Central memory CD8-positive, alpha-beta T cell (primary cell): ENCODE measurements at regions not wholly inside any gene's neighbourhood (a gene's known extent, or its start where the extent isn't known, plus 50 kb on each side); places are given as distances from the start of the nearest gene placed in this dataset.
"Not testable (repeated sequence)": the region's sequence is repeated elsewhere in the genome, so short reads cannot be mapped to it uniquely, and the experiment has no call there.

Experiments used
- ATAC-seq: fragments of 150-1000 bp; cut with Tn5 transposase; replicated peaks from 2 replicates; pipeline ENCODE4 v1.10.0; 2022; ENCODE audit warnings: mild to moderate bottlenecking, moderate FRiP score, moderate number of reproducible peaks; ENCODE audit not compliant: poor library complexity, severe bottlenecking; ENCODE audit errors: extremely low read depth
- DNase-seq, 2 donors: peaks; one replicate each; pipeline ENCODE4 v3.0.0; 2021; ENCODE audit warnings: low spot score in 2 of 2
- H3K27ac Mint-ChIP-seq: one replicate; pipeline ENCODE4 v1.8.0; 2022; ENCODE audit warnings: low read depth, mild to moderate bottlenecking, moderate library complexity, mixed read lengths
- H3K27me3 Mint-ChIP-seq: one replicate; pipeline ENCODE4 v1.8.0; 2022; ENCODE audit warnings: mixed read lengths
- H3K36me3 Mint-ChIP-seq: one replicate; pipeline ENCODE4 v1.8.0; 2022; ENCODE audit warnings: mild to moderate bottlenecking, moderate library complexity, mixed read lengths; ENCODE audit not compliant: insufficient read depth
- H3K4me1 Mint-ChIP-seq: one replicate; pipeline ENCODE4 v1.8.0; 2022; ENCODE audit warnings: mixed read lengths
- H3K4me3 Mint-ChIP-seq: one replicate; pipeline ENCODE4 v1.8.0; 2022; ENCODE audit warnings: mild to moderate bottlenecking, moderate library complexity, mixed read lengths
- H3K9me3 Mint-ChIP-seq: one replicate; pipeline ENCODE4 v1.8.0; 2022; ENCODE audit warnings: mixed read lengths

- Mint-ChIP-seq H3K36me3 (no peaks in the 10 kb centered on the region), H3K27ac (no peak overlapping the region), H3K27me3 (no peaks in the 10 kb centered on the region), H3K4me1 (no peaks in the 10 kb centered on the region), H3K9me3 (peaks cover 5% of the 10 kb centered on the region), H3K4me3 (no peak overlapping the region)
- no peak for DNase-seq
- ATAC-seq: no peak
These were observed 254.7 kb upstream of the OBI1 start for GRCh38 chr13:78913656-78914055.

DNA sequence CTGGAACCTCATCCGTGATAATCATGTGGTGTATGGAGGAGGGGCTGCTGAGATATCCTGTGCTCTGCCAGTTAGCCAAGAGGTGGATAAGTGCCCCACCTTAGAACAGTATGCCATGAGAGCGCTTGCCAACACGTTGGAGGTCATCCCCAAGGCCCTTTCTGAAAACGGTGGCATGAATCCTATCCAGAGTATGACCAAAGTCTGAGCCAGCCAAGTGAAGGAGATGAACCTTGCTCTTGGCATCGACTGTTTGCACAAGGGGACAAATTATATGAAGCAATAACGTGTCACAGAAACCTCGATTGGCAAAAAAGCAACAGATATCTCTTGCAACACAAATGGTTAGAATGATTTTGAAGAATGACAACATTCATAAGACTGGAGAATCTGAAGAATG lies 251.2 kb upstream of the OBI1 start:
- H3K4me3 Mint-ChIP-seq: no peak overlapping the region
- ATAC-seq (no peak), DNase-seq (no peak)
- H3K27me3 Mint-ChIP-seq: no peaks in the 10 kb centered on the region
- no peaks in the 10 kb centered on the region for H3K4me1 Mint-ChIP-seq
- H3K27ac Mint-ChIP-seq: no peak overlapping the region
- H3K9me3 Mint-ChIP-seq: peaks cover 5% of the 10 kb centered on the region
- H3K36me3 Mint-ChIP-seq: no peaks in the 10 kb centered on the region

GRCh38 chr13:78909276-78909675 lies 250.3 kb upstream of the OBI1 start:
- ATAC-seq (no peak), DNase-seq (no peak)
- no peak overlapping the region for H3K27ac Mint-ChIP-seq
- H3K27me3 Mint-ChIP-seq: no peaks in the 10 kb centered on the region
- H3K4me3 Mint-ChIP-seq: no peak overlapping the region
- H3K36me3 Mint-ChIP-seq: no peaks in the 10 kb centered on the region
- no peaks in the 10 kb centered on the region for H3K4me1 Mint-ChIP-seq
- H3K9me3 Mint-ChIP-seq: peaks cover 5% of the 10 kb centered on the region

- no peak overlapping the region for H3K27ac Mint-ChIP-seq
- DNase-seq (no peak), ATAC-seq (no peak)
- no peaks in the 10 kb centered on the region for H3K36me3 Mint-ChIP-seq
- H3K4me1 Mint-ChIP-seq: no peaks in the 10 kb centered on the region
- no peaks in the 10 kb centered on the region for H3K27me3 Mint-ChIP-seq
- H3K9me3 Mint-ChIP-seq: peaks cover 5% of the 10 kb centered on the region
- no peak overlapping the region for H3K4me3 Mint-ChIP-seq
These were observed 248.1 kb upstream of the OBI1 start for GRCh38 chr13:78907006-78907405.

DNA sequence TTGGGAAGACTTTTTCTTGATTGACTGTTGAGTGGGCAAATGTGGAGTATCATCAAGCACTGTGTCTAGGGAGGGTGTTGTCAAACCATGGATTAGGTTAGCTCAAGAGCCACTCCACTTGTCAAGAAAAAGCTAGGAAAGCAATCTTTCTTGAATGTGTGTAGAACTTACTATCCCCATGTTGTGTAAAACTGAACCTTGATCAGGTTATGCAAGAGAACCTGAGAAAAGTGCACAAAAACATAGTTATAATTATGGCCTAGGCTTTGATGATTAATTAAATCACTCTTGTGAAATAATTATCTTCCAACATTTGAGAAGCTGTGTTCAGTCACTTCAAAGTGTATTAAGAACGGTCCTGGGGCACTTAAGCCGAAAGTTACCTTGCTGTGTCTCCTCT lies 238.2 kb upstream of the OBI1 start:
- no peak for ATAC-seq
- no peaks in the 10 kb centered on the region for H3K9me3 Mint-ChIP-seq
- H3K4me3 Mint-ChIP-seq: no peak overlapping the region
- DNase-seq: no peak
- H3K4me1 Mint-ChIP-seq: no peaks in the 10 kb centered on the region
- H3K27ac Mint-ChIP-seq: no peak overlapping the region
- H3K27me3 Mint-ChIP-seq: no peaks in the 10 kb centered on the region
- H3K36me3 Mint-ChIP-seq: no peaks in the 10 kb centered on the region

DNA sequence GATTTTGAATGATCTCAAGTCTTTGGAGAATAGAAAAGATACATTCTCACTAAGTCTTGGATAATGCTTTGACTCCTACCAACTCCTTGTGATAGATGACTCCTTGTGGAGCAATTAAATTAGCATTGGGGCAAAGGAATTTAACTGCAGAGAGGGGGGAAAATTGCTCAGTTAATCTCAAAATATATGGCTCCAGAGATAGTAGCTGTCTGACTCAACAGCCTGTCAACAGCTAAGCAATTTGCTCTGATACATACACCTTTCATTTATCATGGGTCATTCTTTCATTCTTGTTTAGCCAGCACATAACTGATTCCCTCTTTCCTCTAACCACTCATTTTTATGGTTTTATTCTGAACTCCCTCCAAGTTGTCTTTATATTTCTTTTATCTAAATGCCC lies 225.6 kb upstream of the OBI1 start:
- Mint-ChIP-seq H3K4me1 (no peaks in the 10 kb centered on the region), H3K27ac (no peak overlapping the region), H3K4me3 (no peak overlapping the region), H3K9me3 (no peaks in the 10 kb centered on the region), H3K27me3 (peaks cover 9% of the 10 kb centered on the region), H3K36me3 (peaks cover 4% of the 10 kb centered on the region)
- no peak for DNase-seq
- ATAC-seq: no peak

- Mint-ChIP-seq H3K4me3 (no peak overlapping the region), H3K36me3 (peaks cover 4% of the 10 kb centered on the region), H3K9me3 (no peaks in the 10 kb centered on the region), H3K27ac (no peak overlapping the region), H3K4me1 (no peaks in the 10 kb centered on the region), H3K27me3 (peaks cover 9% of the 10 kb centered on the region)
- no peak for ATAC-seq
- DNase-seq: no peak
These were observed 222.8 kb upstream of the OBI1 start for GRCh38 chr13:78881751-78882150.

DNA sequence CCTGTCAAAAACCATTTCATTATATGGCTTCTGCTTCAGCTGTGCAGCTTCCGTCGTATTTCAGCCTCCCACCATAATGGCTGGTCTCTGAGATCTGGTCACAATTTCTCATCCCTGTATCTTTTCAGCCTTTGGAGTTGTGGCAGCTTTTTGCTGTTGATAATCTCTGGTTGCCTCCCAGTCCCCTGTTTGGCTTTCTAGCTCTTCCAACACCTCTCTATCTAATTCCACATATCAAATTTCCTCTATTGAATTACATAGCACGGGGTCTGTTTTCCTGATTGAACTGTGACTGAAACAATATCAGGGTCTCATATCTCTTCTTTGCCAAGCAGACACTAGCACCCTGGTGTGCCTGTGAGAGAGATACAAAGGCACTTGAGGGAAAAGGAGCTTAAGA lies 222.1 kb upstream of the OBI1 start:
- Mint-ChIP-seq H3K4me3 (no peak overlapping the region), H3K27me3 (peaks cover 9% of the 10 kb centered on the region), H3K27ac (no peak overlapping the region), H3K36me3 (peaks cover 4% of the 10 kb centered on the region), H3K9me3 (no peaks in the 10 kb centered on the region), H3K4me1 (no peaks in the 10 kb centered on the region)
- ATAC-seq (no peak), DNase-seq (no peak)

DNA sequence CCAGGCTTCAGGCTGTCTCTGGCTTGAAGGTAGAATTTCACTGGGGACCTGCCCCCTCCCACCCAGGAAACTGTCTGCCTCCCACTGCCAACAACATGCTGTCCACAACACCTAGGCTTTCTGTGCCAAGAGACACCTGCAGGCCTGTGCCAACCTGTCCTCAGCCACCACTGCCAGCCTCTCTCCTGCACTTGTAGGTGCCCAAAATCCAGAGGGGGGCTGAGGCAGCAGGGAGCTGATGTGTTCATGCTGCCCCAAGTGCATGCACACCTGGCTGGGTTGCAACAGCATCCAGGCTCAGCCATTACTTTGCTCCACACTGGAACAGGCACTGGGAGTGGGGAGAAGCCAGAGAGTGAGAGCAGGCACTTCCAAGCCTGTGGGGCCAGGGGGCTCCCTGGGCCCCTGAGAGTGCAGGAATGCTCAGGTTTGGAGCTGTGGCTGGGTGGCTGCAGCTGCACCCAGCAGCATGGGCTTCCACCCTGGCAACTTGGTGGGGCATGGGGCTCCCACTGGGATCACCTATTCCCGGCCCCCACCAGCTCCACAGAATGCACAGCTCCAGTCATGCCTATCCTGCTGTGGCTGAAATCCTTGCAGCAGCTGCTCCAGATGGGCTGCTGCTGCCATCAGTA lies 218.1 kb upstream of the OBI1 start:
- Mint-ChIP-seq H3K4me3 (no peak overlapping the region), H3K27me3 (peaks cover 13% of the 10 kb centered on the region), H3K36me3 (peaks cover 2% of the 10 kb centered on the region), H3K4me1 (no peaks in the 10 kb centered on the region), H3K9me3 (no peaks in the 10 kb centered on the region), H3K27ac (no peak overlapping the region)
- DNase-seq (no peak), ATAC-seq (no peak)

GRCh38 chr13:78875792-78876580 lies 217.0 kb upstream of the OBI1 start:
- Mint-ChIP-seq H3K27ac (no peak overlapping the region), H3K9me3 (no peaks in the 10 kb centered on the region), H3K4me1 (no peaks in the 10 kb centered on the region), H3K36me3 (no peaks in the 10 kb centered on the region), H3K27me3 (peaks cover 13% of the 10 kb centered on the region), H3K4me3 (no peak overlapping the region)
- ATAC-seq: no peak
- DNase-seq: no peak

GRCh38 chr13:78868991-78869390 lies 210.0 kb upstream of the OBI1 start:
- H3K27me3 Mint-ChIP-seq: peaks cover 23% of the 10 kb centered on the region
- ATAC-seq (no peak), DNase-seq (no peak)
- no peak overlapping the region for H3K27ac Mint-ChIP-seq
- no peaks in the 10 kb centered on the region for H3K9me3 Mint-ChIP-seq
- H3K36me3 Mint-ChIP-seq: no peaks in the 10 kb centered on the region
- H3K4me1 Mint-ChIP-seq: no peaks in the 10 kb centered on the region
- H3K4me3 Mint-ChIP-seq: no peak overlapping the region

DNA sequence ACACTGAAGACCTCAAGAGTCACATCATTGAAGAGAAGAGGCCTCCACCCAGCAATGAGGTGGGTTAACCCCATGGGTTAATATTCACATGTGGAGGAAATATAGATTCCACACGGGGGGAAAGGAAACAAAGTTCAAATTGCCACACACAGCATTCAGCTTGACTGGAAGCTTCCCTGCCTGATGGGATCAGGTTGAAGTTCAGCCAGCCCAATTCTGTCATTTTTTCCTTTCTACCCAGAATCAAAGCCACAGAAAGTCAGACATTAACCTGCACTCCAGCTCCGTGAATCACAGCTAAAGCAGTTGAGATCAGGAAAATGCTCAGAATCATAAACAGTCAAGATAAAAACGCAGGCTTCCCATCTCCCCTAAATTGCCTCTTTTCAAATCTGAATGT lies 208.7 kb upstream of the OBI1 start:
- ATAC-seq: no peak
- Mint-ChIP-seq H3K4me3 (no peak overlapping the region), H3K4me1 (no peaks in the 10 kb centered on the region), H3K27ac (no peak overlapping the region), H3K9me3 (no peaks in the 10 kb centered on the region), H3K27me3 (peaks cover 11% of the 10 kb centered on the region), H3K36me3 (no peaks in the 10 kb centered on the region)
- no peak for DNase-seq

GRCh38 chr13:78866076-78866475 lies 207.1 kb upstream of the OBI1 start:
- not testable (repeated sequence) for H3K9me3 Mint-ChIP-seq, H3K36me3 Mint-ChIP-seq, H3K4me3 Mint-ChIP-seq, DNase-seq, H3K4me1 Mint-ChIP-seq, ATAC-seq, H3K27ac Mint-ChIP-seq
- peaks cover 10% of the 10 kb centered on the region for H3K27me3 Mint-ChIP-seq
